HG03196 (cell line): ENCODE measurements at regions not wholly inside any gene's neighbourhood (a gene's known extent, or its start where the extent isn't known, plus 50 kb on each side); places are given as distances from the start of the nearest gene placed in this dataset.

Experiments used
- ATAC-seq: cut with Tn5 transposase; IDR thresholded peaks from one replicate; pipeline ENCODE4 v1.9.1; 2021; ENCODE audit not compliant: unreplicated experiment

GRCh38 chr21:43348801-43349261 lies 78.1 kb downstream of the SIK1 start:
- no peak for ATAC-seq

DNA sequence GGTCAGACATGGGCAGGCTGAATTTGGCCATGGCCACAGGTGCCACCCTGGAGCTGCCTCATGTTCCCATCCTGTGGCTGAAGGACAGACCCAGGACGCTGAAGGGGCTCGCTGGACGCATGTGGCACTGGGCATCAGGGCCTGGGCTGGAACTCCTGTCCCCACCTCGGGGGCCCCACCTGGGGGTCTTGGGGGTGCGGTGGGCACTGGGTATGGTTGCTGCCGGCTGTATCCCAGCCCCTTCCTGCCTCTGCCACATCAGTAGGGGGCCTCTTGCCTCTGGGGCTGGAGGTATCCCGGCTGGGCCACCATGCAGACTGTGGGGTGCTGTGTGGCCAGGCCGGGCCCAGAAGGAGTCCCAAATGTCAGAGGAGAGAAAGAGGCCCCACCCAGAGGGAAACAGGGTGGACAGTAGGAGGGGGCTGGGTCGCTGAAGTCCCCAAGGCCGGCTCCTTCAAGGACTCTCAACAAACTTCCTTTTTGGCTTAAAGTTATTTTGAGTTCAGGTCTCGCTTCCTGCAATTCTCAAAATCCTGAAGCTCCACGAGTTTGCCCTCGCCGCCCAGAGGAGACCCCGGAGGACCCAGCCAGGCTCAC lies 78.7 kb downstream of the SIK1 start:
- no peak for ATAC-seq

DNA sequence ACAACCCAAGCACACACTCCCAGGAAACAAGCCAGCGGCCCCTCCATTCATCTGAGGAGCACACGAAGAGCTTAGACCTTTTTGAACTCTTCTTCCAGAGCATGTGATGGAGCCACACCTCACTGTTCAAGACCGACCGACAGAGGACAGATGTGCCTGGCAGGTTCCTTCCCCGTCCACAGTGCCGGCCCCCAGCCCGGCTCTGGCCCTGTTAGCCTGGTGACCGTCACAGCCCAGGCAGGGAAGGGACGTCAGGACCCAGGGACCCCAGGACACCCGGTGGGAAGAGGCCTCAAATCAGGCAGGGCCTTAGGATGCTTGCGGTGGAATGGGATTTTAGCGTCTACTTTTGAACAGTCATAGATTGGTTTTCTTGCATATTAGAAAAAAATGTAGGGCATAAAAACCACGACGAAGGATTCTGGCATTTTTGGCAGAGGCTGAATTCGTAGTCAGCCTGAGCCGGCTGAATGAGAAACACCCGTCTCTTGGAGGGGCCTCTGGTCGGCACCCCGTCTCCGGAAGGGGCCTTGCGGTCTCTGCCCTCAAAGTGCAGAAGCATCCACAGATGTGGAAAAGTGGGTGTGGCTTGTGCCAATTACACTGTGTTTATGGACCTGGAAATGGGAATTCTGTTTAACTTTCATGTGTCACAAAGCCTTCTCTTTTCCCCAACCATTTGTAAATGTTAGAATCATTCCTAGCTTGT lies 79.3 kb downstream of the SIK1 start:
- no peak for ATAC-seq

- ATAC-seq: no peak
Observed at GRCh38 chr21:43346551-43346950, 80.4 kb downstream of the SIK1 start.

- ATAC-seq: no peak
Observed at GRCh38 chr21:43345746-43346409, 81.1 kb downstream of the SIK1 start.

DNA sequence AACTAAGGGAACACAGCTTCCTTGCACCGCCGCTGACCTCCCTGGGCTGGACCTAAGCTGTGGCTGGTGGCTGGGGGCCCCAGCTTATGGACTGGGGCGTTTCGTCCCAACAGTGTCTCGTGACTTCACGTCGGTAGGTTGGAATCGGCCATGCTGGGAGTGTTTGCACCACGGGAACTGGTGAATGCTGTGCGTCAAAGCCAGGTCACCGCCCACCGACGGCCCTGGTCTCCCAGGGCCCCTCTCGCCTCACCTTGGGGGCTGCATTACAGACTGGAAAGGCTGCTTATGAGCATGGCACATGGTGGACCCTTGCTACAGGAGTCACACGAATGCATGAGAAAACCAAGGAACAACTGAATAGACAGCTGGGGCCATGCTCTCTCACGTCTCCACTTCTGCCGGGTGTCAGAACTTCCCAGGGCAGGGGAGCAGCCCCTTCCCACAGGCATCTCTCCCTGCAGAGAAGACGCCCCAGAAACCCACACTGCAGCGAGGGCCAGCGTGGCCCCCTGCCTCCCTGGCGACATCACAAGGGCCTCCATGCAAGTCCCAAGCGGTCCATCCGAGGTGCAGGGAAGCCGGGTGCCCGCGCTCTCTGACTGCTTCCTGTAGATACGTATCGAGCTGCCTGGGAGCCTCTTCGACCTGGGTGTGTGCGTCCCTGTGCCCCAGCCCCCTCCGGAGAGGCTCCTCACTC lies 81.7 kb downstream of the SIK1 start:
- ATAC-seq: no peak

DNA sequence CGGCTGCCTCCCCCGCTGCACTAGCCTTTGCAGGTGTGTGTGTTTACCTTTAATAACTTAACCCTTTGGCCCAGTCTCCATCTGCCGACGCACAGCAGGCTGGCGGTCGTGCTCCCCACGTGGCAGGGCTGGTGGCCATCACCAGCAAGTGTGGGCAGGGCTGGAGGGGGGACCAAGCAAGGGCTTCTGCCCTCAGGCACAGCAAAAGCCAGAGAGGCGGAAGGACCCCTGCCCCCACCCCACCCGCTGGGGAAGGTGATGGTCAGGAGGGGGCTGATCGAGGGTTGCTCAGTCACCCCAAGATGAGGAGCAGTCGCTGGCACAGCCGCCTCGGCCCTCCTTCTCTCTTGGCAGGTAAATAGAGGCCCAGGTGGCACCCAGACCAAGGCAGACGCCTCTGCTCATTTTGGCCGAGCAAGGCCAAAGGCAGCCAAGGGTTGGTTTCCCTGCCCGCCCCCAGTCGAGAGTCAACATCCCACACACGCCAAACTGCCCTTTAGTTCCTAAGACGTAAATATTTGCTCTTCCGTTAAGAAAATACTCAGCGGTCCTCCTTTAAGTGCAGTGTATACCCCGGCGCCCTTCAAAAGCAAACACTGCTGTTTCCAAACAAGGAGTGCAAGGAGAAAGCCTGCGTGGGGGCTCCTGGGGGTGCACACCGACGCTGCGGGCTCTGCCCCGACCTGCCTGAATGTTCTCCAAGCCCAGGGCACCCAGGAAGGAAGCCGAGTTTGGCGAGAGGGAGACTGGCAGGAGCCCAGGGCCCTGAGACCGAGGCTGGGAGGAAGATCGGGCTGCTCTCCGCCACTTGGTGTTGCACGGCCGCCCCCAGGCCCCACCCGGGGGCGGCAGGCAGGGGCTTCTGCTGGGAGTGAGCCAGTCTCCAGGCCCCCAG lies 82.7 kb downstream of the SIK1 start:
- ATAC-seq: no peak

GRCh38 chr21:43343095-43343991 lies 83.6 kb downstream of the SIK1 start:
- ATAC-seq: no peak

GRCh38 chr21:43342301-43342881 lies 84.5 kb downstream of the SIK1 start:
- ATAC-seq: no peak

DNA sequence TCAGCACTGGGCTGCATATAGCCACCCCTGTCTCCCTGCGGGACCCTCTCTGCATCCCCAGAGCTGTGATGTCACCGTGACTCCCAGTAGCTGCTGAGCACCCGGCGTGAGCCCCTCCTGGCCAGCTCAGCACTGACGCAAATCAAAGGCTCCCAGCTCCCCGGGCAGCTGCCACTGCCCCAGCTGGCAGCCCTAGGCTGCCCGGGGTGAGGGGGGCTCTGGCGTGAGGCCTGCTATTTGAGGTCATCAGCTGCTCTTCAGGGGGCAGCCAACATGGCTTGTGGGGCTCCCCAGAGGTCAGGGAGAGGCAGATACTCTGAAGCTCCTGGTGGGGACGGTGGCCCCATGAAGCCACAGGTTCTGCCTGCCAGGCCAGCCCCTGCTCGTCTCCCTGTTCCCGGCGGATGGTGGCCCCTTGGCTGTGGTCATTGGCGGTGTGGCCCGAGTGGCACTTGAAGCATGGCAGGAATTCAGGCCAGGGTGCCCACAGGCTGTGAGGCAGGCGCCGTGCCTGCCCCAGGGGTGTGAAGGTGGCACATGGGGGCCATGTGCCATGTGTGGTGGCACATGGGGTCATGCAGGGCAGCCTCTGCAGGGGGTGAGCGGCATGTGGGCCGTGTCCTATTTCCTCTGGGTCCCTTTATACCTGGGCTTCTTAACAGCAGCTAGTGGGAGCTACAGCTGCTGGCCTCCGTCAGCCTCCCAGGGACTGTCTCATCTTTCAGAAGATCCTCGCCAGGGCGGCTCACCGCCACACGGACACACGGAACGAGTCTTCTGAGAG lies 85.4 kb downstream of the SIK1 start:
- no peak for ATAC-seq

- ATAC-seq: no peak
Observed at GRCh38 chr21:43340491-43341377, 86.2 kb downstream of the SIK1 start.

DNA sequence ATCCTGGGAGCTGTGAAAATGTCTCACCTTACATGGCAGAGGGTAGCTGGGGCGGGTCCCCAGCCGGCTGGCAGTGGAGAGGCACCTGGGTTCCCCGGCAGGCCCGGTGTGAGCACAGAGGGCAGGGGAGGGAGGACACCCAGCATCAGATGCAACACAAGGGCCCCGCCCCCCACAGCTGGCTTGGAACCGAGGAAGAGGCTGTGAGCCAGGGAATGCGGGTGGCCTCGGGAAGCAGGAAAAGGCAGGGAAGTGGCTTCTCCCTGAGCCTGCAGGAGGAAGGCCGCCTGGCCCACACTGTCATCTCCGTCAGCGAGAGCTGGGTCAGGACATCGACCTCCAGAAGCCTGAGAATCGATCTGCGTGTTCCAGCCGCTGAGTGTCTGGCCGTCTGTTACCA lies 87.3 kb downstream of the SIK1 start:
- no peak for ATAC-seq

DNA sequence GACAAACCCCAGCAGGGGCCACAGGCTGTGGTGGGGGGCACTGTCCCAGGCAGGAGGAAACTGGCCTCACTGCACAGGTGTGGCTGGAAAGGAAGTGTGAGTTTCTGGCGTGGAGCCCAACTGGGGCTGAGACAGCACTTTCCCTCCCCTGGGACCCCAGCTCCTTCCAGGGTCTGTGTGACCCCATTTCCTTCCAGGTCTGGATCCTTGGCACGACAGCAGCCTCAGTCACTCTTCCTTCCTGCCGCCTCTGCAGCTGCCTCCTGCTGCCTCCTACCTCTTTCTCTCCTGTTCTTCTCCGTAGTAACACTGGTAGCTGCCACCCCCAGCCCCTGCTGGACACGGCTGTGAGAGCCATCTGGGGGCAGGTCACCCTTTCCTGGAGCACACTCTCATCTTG lies 88.0 kb downstream of the SIK1 start:
- no peak for ATAC-seq

GRCh38 chr21:43337901-43338655 lies 88.9 kb downstream of the SIK1 start:
- no peak for ATAC-seq

DNA sequence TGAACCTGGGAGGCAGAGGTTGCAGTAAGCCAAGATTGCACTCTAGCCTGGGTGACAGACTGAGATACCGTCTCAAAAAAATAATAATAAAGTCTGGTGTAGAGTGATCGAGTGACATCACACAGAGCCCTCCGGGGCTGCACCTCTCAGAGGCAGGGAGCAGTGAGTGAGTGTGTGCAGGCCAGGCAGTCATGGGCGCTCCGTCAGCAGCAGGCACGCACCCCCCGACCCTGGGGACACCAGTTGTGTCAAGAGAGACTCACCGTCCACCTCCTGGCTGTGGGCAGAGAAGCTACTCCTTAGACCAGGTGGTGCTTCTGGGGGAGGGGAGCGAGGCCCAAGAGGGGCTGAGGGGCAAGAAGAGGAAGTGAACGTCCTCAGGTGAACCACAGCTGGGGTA lies 91.8 kb downstream of the SIK1 start:
- ATAC-seq: no peak

DNA sequence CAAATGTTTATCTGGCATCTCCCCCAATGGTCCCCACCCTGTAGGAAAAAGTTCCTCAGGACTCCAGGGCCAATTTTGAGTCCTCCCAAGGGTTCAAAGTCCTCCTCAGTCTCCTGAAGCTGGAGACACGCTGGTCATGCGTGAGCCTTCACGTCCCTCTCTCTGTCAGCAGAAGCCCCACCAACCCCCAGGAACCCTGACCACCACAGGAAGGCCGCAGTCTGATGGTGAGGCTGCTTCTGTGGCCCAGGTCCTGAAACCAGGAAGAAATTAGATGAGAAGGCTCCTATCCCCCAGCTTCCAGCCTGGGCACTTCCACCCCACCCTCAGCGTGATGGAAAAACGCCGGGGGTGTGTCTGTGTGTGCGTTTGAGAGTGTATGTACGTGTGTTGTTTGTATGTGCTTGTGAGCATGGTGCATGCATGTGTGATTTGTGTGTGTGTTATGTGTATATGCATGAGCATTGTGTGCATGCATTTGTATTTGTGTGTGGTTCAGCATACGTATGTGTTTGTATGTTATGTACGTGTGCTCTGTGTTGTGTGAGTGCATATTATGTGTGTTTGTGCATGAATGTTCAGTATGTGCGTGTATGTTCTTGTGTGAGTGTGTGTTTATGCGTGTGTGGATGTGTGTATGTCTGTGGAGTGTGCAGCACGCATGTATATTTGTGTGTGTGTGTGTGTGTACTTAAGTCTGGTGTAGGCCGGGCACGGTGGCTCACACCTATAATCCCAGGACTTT lies 92.5 kb downstream of the SIK1 start:
- no peak for ATAC-seq
